IMR-90 (cell line): ENCODE measurements at regions not wholly inside any gene's neighbourhood (a gene's known extent, or its start where the extent isn't known, plus 50 kb on each side); places are given as distances from the start of the nearest gene placed in this dataset.
A peak's percentile ranks its signal among the peaks of the same experiment; 100 is the strongest.
"Not testable (repeated sequence)": the region's sequence is repeated elsewhere in the genome, so short reads cannot be mapped to it uniquely, and the experiment has no call there.

Experiments used
- ATAC-seq: fragments of 200-7000 bp; cut with Tn5 transposase; 2 replicates; pipeline ENCODE4 v1.9.1; 2020; ENCODE audit warnings: low read depth, mild to moderate bottlenecking, moderate library complexity
- BruUV-seq: library from RNA; stranded (reverse); fragments of 400-500 nt; replicated peaks from 2 replicates; lab custom pipeline; 2021; lab: Mats Ljungman, UMichigan
- CTCF ChIA-PET: fragments of 300-600 bp; formaldehyde crosslinking; extraction: SDS; loops from one replicate; lab custom pipeline; 2021; ENCODE audit warnings: antibody characterized with exemption; lab: Yijun Ruan, JAX
- POLR2A ChIA-PET: fragments of 300-600 bp; sonication (Branson Sonifier 250); formaldehyde crosslinking; loops from one replicate; lab custom pipeline; 2022; ENCODE audit warnings: antibody characterized with exemption; ENCODE audit not compliant: unreplicated experiment; lab: Charles Lee
- DNase-seq: peaks from one replicate; pipeline ENCODE4 v3.0.0; 2013
- H2AFZ ChIP-seq: replicated peaks from 2 replicates; pipeline ENCODE3; 2013; ENCODE audit warnings: low read length, mild to moderate bottlenecking; ENCODE audit not compliant: poor library complexity
- H2AK5ac ChIP-seq: 2 replicates; pipeline ENCODE4 v1.6.1; 2013; ENCODE audit warnings: low read depth, low read length, inconsistent platforms
- H2AK9ac ChIP-seq: replicated peaks from 2 replicates; pipeline ENCODE3; 2013; ENCODE audit warnings: mild to moderate bottlenecking, low read depth, low read length, moderate library complexity; ENCODE audit not compliant: poor library complexity
- H2BK120ac ChIP-seq: 2 replicates; pipeline ENCODE4 v1.6.1; 2013; ENCODE audit warnings: low read depth, low read length, inconsistent platforms
- H2BK15ac ChIP-seq: 3 replicates; pipeline ENCODE4 v1.6.1; 2013; ENCODE audit warnings: low read depth, low read length, inconsistent platforms
- H2BK20ac ChIP-seq: 2 replicates; pipeline ENCODE4 v1.6.1; 2013; ENCODE audit warnings: low read depth, mild to moderate bottlenecking, inconsistent platforms, low read length, moderate library complexity
- H2BK5ac ChIP-seq: 2 replicates; pipeline ENCODE4 v1.6.1; 2013; ENCODE audit warnings: mild to moderate bottlenecking, low read depth, low read length, inconsistent platforms; ENCODE audit not compliant: poor library complexity, severe bottlenecking
- H3K14ac ChIP-seq: replicated peaks from 2 replicates; pipeline ENCODE4 v1.6.1; 2013; ENCODE audit warnings: low read depth, low read length, inconsistent platforms
- H3K18ac ChIP-seq: 2 replicates; pipeline ENCODE4 v1.6.1; 2013; ENCODE audit warnings: low read depth, low read length, control low read depth
- H3K23ac ChIP-seq: 2 replicates; pipeline ENCODE4 v1.6.1; 2013; ENCODE audit warnings: low read depth, low read length, inconsistent platforms
- H3K27ac ChIP-seq: 2 replicates; pipeline ENCODE4 v1.5.1; 2013; ENCODE audit warnings: mild to moderate bottlenecking, control low read depth, low read length; ENCODE audit not compliant: insufficient read depth
- H3K27me3 ChIP-seq: 2 replicates; pipeline ENCODE4 v1.6.1; 2013; ENCODE audit warnings: low read length; ENCODE audit not compliant: control insufficient read depth, insufficient read depth
- H3K36me3 ChIP-seq: 2 replicates; pipeline ENCODE4 v1.6.1; 2013; ENCODE audit warnings: low read length, mixed read lengths; ENCODE audit not compliant: control insufficient read depth, insufficient read depth
- H3K4ac ChIP-seq: 2 replicates; pipeline ENCODE4 v1.6.1; 2013; ENCODE audit warnings: low read depth, low read length, inconsistent platforms
- H3K4me1 ChIP-seq: 2 replicates; pipeline ENCODE4 v1.6.1; 2013; ENCODE audit warnings: low read length, mixed read lengths; ENCODE audit not compliant: control insufficient read depth, insufficient read depth
- H3K4me2 ChIP-seq: 2 replicates; pipeline ENCODE4 v1.6.1; 2013; ENCODE audit warnings: low read depth, mild to moderate bottlenecking, control low read depth, low read length, moderate library complexity
- H3K4me3 ChIP-seq: 2 replicates; pipeline ENCODE4 v1.5.1; 2013; ENCODE audit warnings: low read depth, mild to moderate bottlenecking, control low read depth, low read length, moderate library complexity; ENCODE audit not compliant: insufficient read depth
- H3K56ac ChIP-seq: 2 replicates; pipeline ENCODE4 v1.6.1; 2013; ENCODE audit warnings: low read length, inconsistent platforms; ENCODE audit not compliant: insufficient read depth; ENCODE audit errors: extremely low read depth
- H3K79me1 ChIP-seq, 2 experiments: 2 replicates each; pipeline ENCODE4 v1.6.1; 2013; ENCODE audit warnings: low read length in 2 of 2, inconsistent platforms in 1 of 2, low read depth in 1 of 2
- H3K9ac ChIP-seq: 2 replicates; pipeline ENCODE4 v1.6.1; 2013; ENCODE audit warnings: low read depth, low read length, control low read depth
- H3K9me1 ChIP-seq: 2 replicates; pipeline ENCODE4 v1.6.1; 2013; ENCODE audit warnings: low read length, inconsistent platforms; ENCODE audit not compliant: insufficient read depth
- H3K9me3 ChIP-seq: 2 replicates; pipeline ENCODE4 v1.6.1; 2013; ENCODE audit warnings: low read length; ENCODE audit not compliant: control insufficient read depth, insufficient read depth
- H4K20me1 ChIP-seq: 2 replicates; pipeline ENCODE4 v1.6.1; 2013; ENCODE audit warnings: low read length, inconsistent platforms; ENCODE audit not compliant: insufficient read depth
- H4K5ac ChIP-seq: 2 replicates; pipeline ENCODE4 v1.6.1; 2013; ENCODE audit warnings: mild to moderate bottlenecking, low read depth, low read length, control low read depth
- H4K8ac ChIP-seq, 2 experiments: 2 replicates each; pipeline ENCODE4 v1.6.1; 2013; ENCODE audit warnings: low read depth in 2 of 2, low read length in 2 of 2, control low read depth in 1 of 2, inconsistent platforms in 1 of 2
- H4K91ac ChIP-seq: 2 replicates; pipeline ENCODE4 v1.6.1; 2013; ENCODE audit warnings: low read depth, low read length, inconsistent platforms; ENCODE audit not compliant: insufficient read depth
- FOS ChIP-seq: fragments of 150-350 bp; IDR thresholded peaks from 2 replicates; pipeline ENCODE4 v1.6.1; 2016; ENCODE audit warnings: low read depth, low read length
- WGBS, 2 experiments: methylation state at CpG; one replicate each; pipeline versions ENCODE4 v1.1.5 to v1.1.7; 2013; ENCODE audit warnings: missing lambda C conversion rate in 2 of 2; ENCODE audit not compliant: insufficient read length in 1 of 2; ENCODE audit errors: extremely low coverage in 2 of 2; 5-methylcytosine and 5-hydroxymethylcytosine counted together
- dilution Hi-C: fragments of 300-500 bp; cut with HindIII; formaldehyde crosslinking; loops from one replicate; pipeline ENCODE4 v1.14.3; 2018; ENCODE audit warnings: low sequenced_read_pairs; ENCODE audit not compliant: unreplicated experiment
- in situ Hi-C: fragments of 300-500 bp; cut with MboI; formaldehyde crosslinking; loops from 3 replicates; pipeline ENCODE4 v1.14.3; 2019; ENCODE audit warnings: low sequenced_read_pairs, inconsistent platforms, mixed read lengths
- intact Hi-C: fragments of 100-400 bp; cut with micrococcal nuclease; formaldehyde crosslinking; loops from 2 replicates; pipeline ENCODE4 v1.10.0; 2022

DNA sequence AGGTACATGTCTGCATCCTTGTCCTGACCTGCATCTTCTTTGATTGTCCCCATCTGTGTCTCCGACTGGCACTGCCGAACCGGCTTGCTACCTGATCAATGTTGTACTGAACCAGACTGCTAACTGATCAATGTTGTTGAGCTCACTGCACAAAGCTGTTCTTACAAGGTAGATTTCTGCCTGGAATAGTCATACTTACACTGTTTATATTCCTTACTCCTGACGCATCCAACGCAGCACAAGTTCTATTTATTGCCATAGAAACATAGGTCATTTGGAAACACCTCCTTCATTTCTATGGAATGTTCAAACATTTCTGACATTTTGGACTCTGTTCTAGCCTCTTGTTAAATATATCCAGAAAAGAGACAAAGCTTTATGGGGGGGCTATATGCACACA lies 65.2 kb downstream of the FOXD4L6 start:
- H3K4me1 ChIP-seq, H3K9me1 ChIP-seq, intact Hi-C loops, H3K9ac ChIP-seq, H2AFZ ChIP-seq, H3K27me3 ChIP-seq, H3K56ac ChIP-seq, H4K8ac ChIP-seq, H3K36me3 ChIP-seq, H4K5ac ChIP-seq, BruUV-seq, dilution Hi-C loops, H3K9me3 ChIP-seq, H2BK15ac ChIP-seq, H3K79me1 ChIP-seq, H4K20me1 ChIP-seq, in situ Hi-C loops, POLR2A ChIA-PET, H3K4me3 ChIP-seq, CTCF ChIA-PET, H2AK9ac ChIP-seq: not testable (repeated sequence)
- Histone ChIP-seq H2BK5ac (peak overlapping the region; percentile 96), H3K27ac (peak overlapping the region; percentile 88), H4K91ac (peak overlapping the region; percentile 90), H2BK120ac (peak overlapping the region; percentile 90), H3K23ac (peak overlapping the region; percentile 82; the same call in 1 of the 2 replicates), H3K4me2 (peak overlapping the region; percentile 98), H3K14ac (peak overlapping the region; percentile 91; the same call in 1 of the 2 replicates), H2AK5ac (peak overlapping the region; percentile 94; the same call in 1 of the 2 replicates), H3K18ac (peak overlapping the region; percentile 97; the same call in 1 of the 2 replicates), H3K4ac (peak overlapping the region; percentile 88; the same call in 1 of the 2 replicates), H2BK20ac (peak overlapping the region; percentile 93)
- ATAC-seq, result peak; percentile 65
- TF ChIP-seq FOS, result peak; percentile 33; the same call in 1 of the 2 replicates
- peak; percentile 86 for DNase-seq
- no CpG with 5 or more reads among the region's 5 CpGs for WGBS, 2 experiments

DNA sequence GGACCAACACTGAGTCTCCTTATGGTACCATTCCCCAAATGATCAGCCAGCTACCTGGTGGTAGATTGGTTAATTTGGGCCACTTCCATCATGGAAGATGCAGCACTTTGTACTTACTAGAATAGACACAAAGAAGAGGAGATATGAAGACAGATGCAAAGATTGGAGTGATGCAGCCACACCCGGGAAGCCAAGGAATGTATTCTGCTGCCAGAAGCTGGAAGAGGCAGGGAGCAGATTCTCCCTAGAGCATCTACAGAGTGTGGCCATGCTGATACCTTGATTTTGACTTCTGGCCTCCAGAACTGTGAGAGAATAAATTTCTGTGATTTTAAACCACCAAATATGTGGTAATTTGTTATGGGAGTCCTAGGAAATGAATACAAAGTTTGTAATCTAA lies 68.9 kb downstream of the FOXD4L6 start:
- H3K4ac ChIP-seq, dilution Hi-C loops, H3K4me1 ChIP-seq, DNase-seq, H3K27me3 ChIP-seq, H3K18ac ChIP-seq, BruUV-seq, H2AK5ac ChIP-seq, H3K23ac ChIP-seq, H4K20me1 ChIP-seq, H3K79me1 ChIP-seq, H3K14ac ChIP-seq, H4K91ac ChIP-seq, H3K36me3 ChIP-seq, H3K9me3 ChIP-seq, CTCF ChIA-PET, H3K4me3 ChIP-seq, H2AK9ac ChIP-seq, H3K56ac ChIP-seq, H3K4me2 ChIP-seq, intact Hi-C loops, H3K9ac ChIP-seq, H2AFZ ChIP-seq, ATAC-seq, H4K5ac ChIP-seq, H2BK20ac ChIP-seq, H3K27ac ChIP-seq, H3K9me1 ChIP-seq, H2BK5ac ChIP-seq, H2BK120ac ChIP-seq, POLR2A ChIA-PET, H4K8ac ChIP-seq, in situ Hi-C loops, H2BK15ac ChIP-seq: not testable (repeated sequence)
- no CpG with 5 or more reads among the region's 1 CpG for WGBS, 2 experiments
